SKM-1 (cell line): ENCODE measurements at regions not wholly inside any gene's neighbourhood (a gene's known extent, or its start where the extent isn't known, plus 50 kb on each side); places are given as distances from the start of the nearest gene placed in this dataset.
"Not testable (repeated sequence)": the region's sequence is repeated elsewhere in the genome, so short reads cannot be mapped to it uniquely, and the experiment has no call there.

Source experiments
- DNase-seq: peaks from one replicate; lab custom pipeline; 2025; ENCODE audit not compliant: unreplicated experiment; lab: John Stamatoyannopoulos, UW

GRCh38 chr3:22732641-22733040 lies 470.5 kb upstream of the UBE2E2 start:
- no peak for DNase-seq

GRCh38 chr3:22734207-22734606 lies 468.9 kb upstream of the UBE2E2 start:
- DNase-seq: no peak

DNA sequence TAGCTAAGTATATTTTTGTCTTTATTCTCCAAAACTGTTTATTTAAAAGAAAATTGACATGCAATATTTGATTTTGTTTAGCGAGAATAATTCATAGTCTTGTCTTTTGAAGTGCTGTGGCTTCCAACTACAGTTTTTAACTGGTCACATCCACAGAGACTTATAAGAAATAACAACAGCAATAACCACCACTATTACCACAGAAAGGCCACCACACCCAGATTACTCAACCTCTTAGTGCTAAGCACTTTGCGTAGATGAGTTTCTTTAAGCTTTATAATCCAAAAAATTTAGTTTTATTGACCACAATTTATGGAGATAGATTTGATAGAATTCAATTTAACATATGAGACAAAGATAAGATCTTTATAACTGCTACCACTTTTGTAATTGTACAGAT lies 468.4 kb upstream of the UBE2E2 start:
- DNase-seq: no peak

DNA sequence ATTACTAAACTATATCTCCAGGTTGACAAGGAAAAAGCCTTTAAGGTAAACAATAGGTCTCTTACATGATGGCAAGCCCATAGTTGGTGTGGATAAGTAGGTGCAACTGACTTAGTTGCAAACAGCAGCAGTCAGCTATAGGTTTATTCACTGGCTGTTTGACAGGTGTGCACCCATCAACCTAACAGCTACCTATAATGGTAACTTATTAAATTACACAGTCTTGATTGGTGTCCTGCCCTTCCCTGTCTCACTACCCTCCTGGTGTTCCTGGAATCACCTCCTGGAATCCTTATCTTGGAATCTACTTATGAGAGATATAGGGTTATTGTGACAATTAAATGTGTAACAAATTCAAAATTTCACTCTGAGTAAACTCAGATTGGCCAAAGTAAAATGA lies 467.8 kb upstream of the UBE2E2 start:
- DNase-seq: no peak

DNA sequence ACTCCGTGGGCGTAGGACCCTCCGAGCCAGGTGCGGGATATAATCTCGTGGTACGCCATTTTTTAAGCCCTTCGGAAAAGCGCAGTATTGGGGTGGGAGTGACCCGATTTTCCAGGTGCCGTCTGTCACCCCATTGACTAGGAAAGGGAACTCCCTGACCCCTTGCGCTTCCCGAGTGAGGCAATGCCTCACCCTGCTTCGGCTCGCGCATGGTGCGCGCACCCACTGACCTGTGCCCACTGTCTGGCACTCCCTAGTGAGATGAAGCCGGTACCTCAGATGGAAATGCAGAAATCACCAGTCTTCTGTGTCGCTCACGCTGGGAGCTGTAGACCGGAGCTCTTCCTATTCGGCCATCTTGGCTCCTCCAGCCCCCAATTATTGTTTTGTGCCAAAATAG lies 459.7 kb upstream of the UBE2E2 start:
- not testable (repeated sequence) for DNase-seq

- no peak for DNase-seq
These were observed 457.8 kb upstream of the UBE2E2 start for GRCh38 chr3:22745321-22745720.

DNA sequence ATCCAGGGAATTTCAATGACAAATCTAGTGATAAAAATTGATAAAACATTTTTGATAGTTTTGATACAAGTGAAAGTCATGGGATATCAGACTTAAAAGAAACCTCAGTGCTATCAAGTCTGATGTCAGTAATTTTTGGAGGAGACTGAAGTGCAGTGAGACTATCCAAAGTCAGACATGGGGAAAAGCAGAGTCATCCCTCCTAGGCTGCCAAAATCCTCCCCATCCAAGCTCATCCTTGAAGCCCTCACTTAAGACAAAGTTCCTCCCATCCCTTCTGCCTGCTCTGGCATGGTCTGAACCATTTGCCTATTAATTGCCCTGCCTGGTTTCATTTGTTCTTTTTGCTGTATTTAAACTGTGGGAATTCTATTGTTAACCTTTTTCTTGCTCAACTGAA lies 456.9 kb upstream of the UBE2E2 start:
- DNase-seq: no peak

GRCh38 chr3:22748453-22749045 lies 454.6 kb upstream of the UBE2E2 start:
- DNase-seq: no peak

DNA sequence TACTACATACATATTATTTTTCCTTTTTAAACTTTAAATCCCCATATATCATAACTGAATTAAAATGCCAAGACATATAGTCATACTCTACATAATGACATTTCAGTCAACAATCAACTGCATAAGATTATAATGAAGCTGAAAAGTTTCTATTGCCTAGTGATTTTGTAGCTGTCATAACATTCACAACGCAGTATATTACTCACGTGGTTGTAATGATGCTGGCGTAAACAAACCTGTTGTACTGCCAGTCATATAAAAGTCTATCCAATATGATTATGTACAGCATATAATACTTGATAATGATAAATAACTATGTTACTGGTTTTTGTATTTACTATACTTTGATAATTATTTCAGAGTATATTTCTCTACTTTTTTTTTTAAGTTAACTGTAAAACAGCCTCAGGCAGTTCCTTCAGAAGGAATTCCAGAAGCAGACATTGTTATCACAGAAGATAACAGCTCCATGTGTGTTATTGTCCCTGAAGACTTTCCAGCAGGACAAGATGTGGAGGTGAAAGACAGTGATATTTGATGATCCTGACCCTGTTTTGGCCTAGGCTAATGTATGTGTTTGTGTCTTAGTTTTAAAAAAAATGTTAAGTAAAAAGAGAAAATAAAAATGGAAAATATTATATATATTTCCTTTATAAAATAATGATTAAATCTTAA lies 443.4 kb upstream of the UBE2E2 start:
- DNase-seq: no peak

- DNase-seq: no peak
These were observed 437.4 kb upstream of the UBE2E2 start for GRCh38 chr3:22765679-22766078.

- no peak for DNase-seq
These were observed 425.3 kb upstream of the UBE2E2 start for GRCh38 chr3:22777834-22778233.

- DNase-seq: no peak
These were observed 423.4 kb upstream of the UBE2E2 start for GRCh38 chr3:22779737-22780136.

GRCh38 chr3:22792533-22792932 lies 410.6 kb upstream of the UBE2E2 start:
- DNase-seq: no peak

DNA sequence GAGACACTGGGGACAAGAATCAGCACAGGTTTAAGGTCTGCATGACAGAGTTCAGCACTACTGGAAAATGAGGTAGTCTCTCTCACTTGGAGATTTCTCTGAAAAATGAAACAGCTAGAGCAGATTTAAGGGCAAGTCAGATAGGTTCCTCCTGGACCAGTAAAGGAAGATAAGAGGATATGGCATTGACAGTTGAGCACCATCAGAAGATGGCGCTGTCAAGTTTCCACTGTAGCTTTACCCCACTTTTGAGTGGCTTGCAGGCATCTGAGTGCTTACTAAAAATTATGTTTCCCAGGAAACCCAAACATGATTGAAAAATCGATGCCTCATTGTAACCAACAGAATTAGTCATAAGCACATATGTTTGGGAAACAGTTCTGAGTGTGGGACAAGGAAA lies 407.2 kb upstream of the UBE2E2 start:
- no peak for DNase-seq

GRCh38 chr3:22798461-22798860 lies 404.7 kb upstream of the UBE2E2 start:
- DNase-seq: no peak

- DNase-seq: no peak
These were observed 383.9 kb upstream of the UBE2E2 start for GRCh38 chr3:22819209-22819608.

GRCh38 chr3:22835041-22835440 lies 368.1 kb upstream of the UBE2E2 start:
- no peak for DNase-seq

DNA sequence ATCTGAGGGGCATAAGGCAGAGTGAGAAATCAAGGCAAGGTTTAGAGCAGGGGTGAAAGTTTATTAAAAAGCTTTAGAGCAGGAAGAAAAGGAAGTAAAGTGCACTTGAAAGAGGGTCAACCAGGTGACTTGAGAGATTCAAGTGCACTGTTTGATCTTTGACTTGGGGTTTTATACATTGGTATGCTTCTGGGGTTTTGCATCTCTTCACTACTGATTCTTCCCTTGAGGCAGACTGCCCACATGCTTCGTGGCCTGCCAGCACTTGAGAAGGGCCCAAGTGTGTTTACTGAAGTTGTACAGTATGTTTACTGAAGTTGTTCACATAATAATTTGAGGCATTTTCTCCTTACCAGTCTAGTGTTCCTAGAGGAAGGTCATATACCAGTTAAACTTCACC lies 367.0 kb upstream of the UBE2E2 start:
- no peak for DNase-seq

DNA sequence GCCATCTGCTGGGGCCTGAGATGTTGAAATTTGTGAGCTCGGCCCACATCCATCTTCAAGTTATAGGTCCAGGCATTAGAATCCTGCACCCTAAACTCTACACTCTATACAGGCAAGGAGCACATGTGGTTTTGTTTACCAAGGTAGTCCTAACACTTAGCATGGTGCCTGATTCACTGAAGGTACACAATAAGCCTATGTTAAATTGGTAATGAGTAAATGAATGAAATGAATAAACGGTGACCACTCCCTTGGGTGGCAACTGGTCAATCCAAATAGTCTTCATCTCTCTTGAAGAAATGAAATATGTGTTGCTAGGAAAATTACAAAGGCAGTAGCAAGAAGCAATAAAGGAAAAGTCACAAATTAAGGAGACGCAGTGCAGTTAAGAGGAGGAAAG lies 359.3 kb upstream of the UBE2E2 start:
- no peak for DNase-seq

DNA sequence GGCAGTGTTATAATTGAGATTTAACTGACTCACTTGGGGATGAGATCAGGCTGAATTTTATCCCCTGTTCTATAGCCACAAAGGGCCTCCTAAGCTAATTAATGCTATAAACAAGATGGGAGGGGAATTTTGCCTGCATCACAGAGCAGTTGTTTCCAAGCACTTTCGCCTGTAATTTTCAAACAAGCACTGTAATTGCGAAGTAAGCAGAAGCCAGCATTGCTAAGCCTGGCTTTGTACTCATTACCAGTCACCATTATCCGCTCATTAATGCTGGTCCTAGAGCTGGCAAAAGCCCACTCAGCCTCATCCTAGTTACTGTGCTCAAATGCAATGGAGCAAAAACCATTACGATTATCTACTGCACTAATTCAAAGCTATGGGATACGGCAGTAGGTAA lies 356.6 kb upstream of the UBE2E2 start:
- DNase-seq: no peak

DNA sequence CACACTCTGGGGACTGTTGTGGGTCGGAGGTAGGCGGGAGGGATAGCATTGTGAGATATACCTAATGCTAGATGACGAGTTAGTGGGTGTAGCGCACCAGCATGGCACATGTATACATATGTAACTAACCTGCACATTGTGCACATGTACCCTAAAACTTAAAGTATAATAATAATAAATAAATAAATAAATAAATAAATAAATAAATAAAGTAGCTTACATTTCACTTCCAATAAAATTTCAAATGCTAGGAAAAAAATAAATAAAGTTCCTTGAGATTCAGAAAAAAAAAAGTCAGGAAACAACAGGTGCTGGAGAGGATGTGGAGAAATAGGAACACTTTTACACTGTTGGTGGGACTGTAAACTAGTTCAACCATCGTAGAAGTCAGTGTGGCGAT lies 353.5 kb upstream of the UBE2E2 start:
- not testable (repeated sequence) for DNase-seq

- DNase-seq: no peak
These were observed 346.3 kb upstream of the UBE2E2 start for GRCh38 chr3:22856811-22857210.

- DNase-seq: no peak
These were observed 344.6 kb upstream of the UBE2E2 start for GRCh38 chr3:22858486-22858885.
